Muscle of arm (tissue), 1 donor: ENCODE measurements at regions not wholly inside any gene's neighbourhood (a gene's known extent, or its start where the extent isn't known, plus 50 kb on each side); places are given as distances from the start of the nearest gene placed in this dataset.

Experiments used
- DNase-seq: peaks from one replicate; pipeline ENCODE4 v3.0.0-alpha.2; 2013

DNA sequence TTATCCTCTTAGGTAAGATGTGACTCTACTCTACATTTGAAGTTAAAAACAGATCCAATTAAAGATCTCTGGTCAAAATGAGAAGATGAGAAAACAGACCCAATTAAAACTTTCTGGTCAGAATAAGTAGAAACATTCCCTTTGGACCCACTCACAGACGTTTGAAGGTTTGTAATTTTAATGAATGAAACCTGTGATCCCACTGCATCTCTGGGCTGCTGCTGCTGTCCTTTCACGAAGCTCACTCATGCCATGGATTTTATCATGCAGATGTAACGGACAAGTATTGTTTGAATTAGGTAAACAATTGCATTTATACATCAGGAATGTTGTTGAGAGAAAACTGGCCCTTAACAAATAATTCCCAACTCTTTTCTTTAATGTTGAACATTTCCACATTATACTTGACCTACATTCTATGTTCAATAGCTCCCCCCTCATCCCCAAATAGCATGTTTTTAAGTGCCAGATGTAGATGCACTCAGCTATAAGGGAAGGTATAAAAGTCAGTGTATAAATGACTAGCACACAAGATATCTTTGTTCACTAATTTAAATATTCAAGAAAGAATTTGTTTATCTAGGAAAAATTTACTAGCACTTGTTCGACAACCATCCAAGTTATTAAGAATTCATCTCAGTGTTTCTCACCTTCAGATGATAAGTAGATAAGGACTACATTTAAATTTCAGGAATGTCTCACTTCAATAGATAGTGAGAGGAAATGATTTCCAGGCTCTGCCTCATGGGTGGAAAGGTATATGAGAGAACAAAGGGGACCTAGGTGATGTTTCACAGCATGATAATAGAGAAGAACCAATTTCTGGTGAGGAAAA, 202.3 kb upstream of the LMNTD1 start:
- DNase-seq = peak; percentile 33

DNA sequence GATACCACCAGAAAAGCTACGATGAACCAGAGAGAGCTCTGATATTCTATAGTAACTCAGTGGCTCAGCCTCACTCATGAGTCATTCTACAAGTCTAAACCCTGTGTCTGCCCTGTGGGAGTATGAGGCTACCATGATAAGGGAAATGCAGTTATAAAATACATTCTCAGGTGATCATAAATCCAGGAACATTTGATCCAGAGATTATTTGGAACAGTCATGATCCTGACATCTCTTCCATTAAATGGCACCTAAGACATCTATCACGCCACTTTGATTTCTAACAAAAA, 202.6 kb upstream of the RASSF8 start:
- no peak for DNase-seq

DNA sequence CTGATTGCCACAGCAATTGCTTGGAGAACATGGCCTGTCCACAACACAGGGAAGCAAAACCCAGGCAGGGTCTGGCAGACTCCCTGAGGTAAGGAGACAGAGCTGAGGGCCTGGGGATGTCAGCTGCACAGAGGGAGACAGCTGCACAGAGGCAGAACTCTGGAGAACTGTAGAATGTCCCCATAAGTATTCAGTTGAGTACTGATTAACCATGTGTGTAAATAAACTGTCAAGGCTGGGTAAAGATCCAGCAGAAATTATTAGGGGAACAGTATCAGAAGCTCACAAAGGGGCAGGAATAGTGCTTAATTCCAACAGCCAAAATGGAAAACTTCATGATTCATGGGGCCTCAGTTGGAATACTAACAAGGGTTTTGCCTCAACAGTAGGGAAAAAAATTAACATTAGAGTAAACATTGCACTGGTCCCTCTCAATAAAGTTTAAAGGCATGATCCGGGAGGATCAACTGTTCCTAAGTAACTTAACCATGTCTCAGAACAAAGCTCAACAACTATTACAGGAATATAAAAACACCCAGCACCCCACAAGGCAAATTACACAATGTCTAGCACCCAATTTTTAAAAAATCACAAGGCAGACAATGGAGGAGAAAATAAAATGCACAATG, 201.3 kb upstream of the RASSF8 start:
- no peak for DNase-seq

DNA sequence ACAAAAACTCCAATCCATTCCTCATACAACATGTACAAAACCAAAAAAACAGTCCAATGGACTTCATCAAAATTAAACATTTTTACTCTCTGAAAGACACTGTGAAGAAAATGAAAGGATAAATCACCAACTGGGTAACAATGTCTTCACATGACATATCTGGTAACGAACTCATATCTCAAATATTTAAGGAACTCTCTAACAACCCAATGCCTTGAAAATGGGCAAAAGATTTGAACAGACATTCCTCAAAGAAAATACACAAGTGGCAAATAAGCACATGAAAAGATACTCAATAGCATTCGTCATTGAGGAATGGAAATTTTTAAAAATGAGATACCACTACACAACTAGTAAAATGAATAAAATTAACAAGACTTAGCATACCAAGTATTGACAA, 198.7 kb upstream of the RASSF8 start:
- no peak for DNase-seq

- no peak for DNase-seq
Observed at GRCh38 chr12:25761356-25761755, 197.1 kb upstream of the RASSF8 start.

DNA sequence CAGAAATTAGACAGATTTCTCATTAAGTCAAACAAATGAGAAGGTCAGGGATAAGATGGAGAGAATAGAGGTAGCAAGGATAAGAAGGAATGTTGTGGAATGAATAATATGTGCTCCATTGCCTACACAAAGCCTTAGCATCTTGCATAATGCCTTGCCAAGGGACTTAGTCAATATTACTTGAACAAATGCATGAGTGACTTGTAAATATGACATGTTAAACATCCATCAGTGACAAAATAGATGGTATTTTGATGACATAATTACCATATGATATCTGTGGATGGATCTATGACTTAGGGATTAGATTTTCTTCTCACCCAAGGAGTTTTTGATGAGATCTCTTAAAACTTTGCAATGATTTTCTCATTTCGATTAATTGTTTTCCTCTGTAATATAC, 194.1 kb upstream of the RASSF8 start:
- DNase-seq = no peak

DNA sequence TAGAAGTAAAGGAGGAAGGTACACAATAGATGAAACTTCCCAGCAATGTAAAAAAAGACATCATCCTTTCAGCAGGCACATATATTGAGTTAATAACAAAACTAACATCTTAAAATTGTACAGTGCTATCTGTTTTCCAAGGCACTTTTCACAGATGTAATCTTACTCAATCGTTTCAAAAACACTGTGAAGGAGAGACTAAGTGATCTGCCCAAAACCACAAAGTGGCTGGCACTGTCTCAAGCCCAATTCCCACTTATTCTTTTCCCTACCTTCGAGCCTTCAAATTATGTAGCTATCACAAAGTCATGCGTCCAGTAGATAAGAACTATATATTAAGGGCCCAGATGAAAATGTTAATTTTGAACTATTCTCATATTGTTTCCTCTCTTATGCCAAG, 193.6 kb upstream of the RASSF8 start:
- DNase-seq = no peak

- DNase-seq = no peak
Observed at GRCh38 chr12:25767606-25768005, 190.9 kb upstream of the RASSF8 start.

GRCh38 chr12:25768151-25768550, 190.3 kb upstream of the RASSF8 start:
- no peak for DNase-seq

- no peak for DNase-seq
Observed at GRCh38 chr12:25769082-25769945, 189.2 kb upstream of the RASSF8 start.

DNA sequence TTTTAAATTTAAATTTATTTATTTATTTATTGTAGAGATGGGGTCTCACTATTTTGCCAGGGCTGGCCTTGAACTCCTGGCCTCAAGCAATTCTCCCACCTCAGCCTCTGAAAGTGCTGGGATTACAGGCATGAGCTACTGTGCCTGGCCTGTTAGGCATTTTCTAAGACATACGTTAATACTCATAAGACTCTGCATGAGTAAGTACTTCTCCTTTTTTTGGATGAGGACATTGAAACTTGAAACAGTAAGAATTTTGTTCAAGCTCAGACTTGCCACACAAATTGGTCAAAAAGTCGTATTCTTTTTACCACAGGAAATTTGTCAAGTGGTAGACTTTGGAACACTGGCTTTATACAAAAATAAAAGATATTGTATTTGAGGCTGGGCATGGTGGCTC, 187.4 kb upstream of the RASSF8 start:
- no peak for DNase-seq

DNA sequence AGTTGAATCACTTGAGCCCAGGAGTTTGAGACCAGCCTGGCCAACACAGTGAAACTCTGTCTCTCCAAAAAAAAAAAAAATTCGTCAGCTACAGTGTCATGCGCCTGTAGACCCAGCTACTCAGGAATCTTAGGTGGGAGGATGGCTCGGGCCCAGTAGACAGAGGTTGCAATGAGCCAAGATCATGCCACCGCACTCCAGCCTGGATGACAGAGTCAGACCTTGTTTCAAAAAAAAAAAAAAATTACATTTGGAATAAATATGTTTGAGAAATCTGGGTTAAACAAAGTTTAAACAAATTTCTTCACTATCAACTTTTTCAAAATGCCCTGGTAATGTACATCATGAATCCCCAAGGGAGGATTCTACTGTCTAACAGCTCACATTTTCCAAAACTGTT, 187.0 kb upstream of the RASSF8 start:
- no peak for DNase-seq

DNA sequence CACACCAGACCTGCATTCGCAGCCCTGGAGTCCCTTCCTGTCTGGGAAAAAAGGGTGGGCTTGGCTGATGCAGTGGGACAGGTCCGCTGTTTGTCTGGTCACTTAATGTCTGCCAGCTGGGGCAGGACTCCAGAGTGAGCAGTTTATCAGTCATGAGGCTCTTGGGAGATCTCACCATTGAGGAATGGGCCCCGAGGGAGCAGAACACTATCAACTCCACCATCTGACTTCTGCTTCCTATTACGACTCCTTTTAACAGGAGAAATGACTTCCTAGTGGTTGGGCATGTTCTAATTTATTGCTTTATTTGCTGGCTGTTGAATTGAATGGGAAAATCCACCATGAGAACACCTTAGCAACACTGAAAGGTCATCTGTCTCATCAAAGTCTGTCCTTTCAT, 182.5 kb upstream of the RASSF8 start:
- no peak for DNase-seq

GRCh38 chr12:25780771-25781170, 177.7 kb upstream of the RASSF8 start:
- no peak for DNase-seq

- DNase-seq = no peak
Observed at GRCh38 chr12:25781232-25781631, 177.2 kb upstream of the RASSF8 start.

- DNase-seq = no peak
Observed at GRCh38 chr12:25783566-25783965, 174.9 kb upstream of the RASSF8 start.

GRCh38 chr12:25784669-25785068, 173.8 kb upstream of the RASSF8 start:
- DNase-seq = no peak

DNA sequence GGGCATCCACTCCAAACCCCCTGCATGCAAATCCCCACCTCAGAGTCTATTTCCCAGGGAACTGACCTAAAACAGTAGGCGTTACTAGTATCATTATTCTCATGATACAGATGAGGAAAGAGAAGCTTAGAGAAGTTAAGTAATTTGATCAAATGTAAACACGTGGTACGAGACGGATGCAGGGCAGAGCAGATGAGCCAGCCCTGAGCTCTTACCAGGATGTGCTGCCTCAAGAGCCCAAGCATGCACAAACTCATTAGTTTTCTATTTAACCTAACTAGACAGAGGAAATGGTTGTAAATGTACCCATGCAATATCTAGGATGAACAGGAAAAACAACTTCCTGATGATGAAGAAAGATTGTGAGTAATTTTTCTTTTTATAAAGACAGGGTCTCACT, 173.3 kb upstream of the RASSF8 start:
- no peak for DNase-seq

DNA sequence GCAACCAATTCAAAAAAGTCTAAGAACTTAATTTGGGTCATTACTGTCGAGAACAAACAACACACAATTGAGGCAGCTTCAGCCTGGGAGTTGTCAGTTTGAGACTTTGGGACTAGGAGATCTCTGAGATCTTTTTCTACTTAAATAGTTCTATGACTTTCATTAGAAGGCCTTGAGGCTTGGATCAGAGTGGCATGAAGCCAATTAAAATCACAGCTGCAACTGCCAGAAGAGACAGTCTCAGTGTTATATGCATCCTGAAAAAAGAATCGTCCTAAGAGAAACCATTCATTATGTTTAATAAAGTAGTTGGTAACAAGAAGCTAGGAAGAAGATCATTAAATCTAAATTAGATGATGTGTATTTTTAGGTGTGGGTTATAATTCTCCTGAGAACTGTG, 170.8 kb upstream of the RASSF8 start:
- peak; percentile 23 for DNase-seq

GRCh38 chr12:25788707-25789442, 169.6 kb upstream of the RASSF8 start:
- DNase-seq = peak; percentile 18

GRCh38 chr12:25789541-25789944, 168.9 kb upstream of the RASSF8 start:
- DNase-seq = peak; percentile 82

- no peak for DNase-seq
Observed at GRCh38 chr12:25792031-25792430, 166.5 kb upstream of the RASSF8 start.
